Endothelial cell of umbilical vein (primary cell): ENCODE measurements at regions not wholly inside any gene's neighbourhood (a gene's known extent, or its start where the extent isn't known, plus 50 kb on each side); places are given as distances from the start of the nearest gene placed in this dataset.

ENCODE experiments used
- BruUV-seq: library from RNA; stranded (reverse); fragments of 400-500 nt; replicated peaks from 2 replicates; lab custom pipeline; 2021; lab: Mats Ljungman, UMichigan
- CTCF ChIA-PET: fragments of 300-600, 350-600 bp; sonication (Branson Sonifier 250); formaldehyde crosslinking; loops from one replicate; lab custom pipeline; 2021; ENCODE audit warnings: antibody characterized with exemption, inconsistent platforms; lab: Charles Lee
- POLR2A ChIA-PET: fragments of 300-600, 350-600 bp; sonication (Branson Sonifier 250); formaldehyde crosslinking; loops from one replicate; lab custom pipeline; 2021; ENCODE audit warnings: antibody characterized with exemption, inconsistent platforms; lab: Charles Lee
- DNase-seq: peaks from one replicate; pipeline ENCODE4 v3.0.0-alpha.2; 2011; ENCODE audit warnings: low read depth, low spot score
- FAIRE-seq: peaks from 2 replicates; lab custom pipeline; 2011; peaks lifted over from hg19 to GRCh38; lab: Jason Lieb, UNC
- H2AFZ ChIP-seq: 2 replicates; pipeline ENCODE4 v1.6.0; 2012; ENCODE audit warnings: low read depth, low read length, control low read depth, inconsistent platforms
- H3K27ac ChIP-seq: 2 replicates; pipeline ENCODE4 v1.5.1; 2011; ENCODE audit warnings: low read depth, mild to moderate bottlenecking, control low read depth, low read length, moderate library complexity; ENCODE audit not compliant: insufficient read depth
- H3K27me3 ChIP-seq, 2 experiments: 2 replicates each; pipeline versions ENCODE4 v1.6.0 to v1.6.1; 2011; ENCODE audit warnings: low read length in 2 of 2, mixed read lengths in 1 of 2; ENCODE audit not compliant: control insufficient read depth in 2 of 2, insufficient read depth in 2 of 2
- H3K36me3 ChIP-seq, 2 experiments: 2 replicates in 1 of 2; 3 replicates in 1 of 2; pipeline ENCODE4 v1.5.1; 2011; ENCODE audit warnings: low read length in 2 of 2, mild to moderate bottlenecking in 1 of 2, moderate library complexity in 1 of 2; ENCODE audit not compliant: control insufficient read depth in 2 of 2, insufficient read depth in 2 of 2; ENCODE audit errors: extremely low read depth in 1 of 2
- H3K4me1 ChIP-seq: 3 replicates; pipeline ENCODE4 v1.5.1; 2011; ENCODE audit warnings: mild to moderate bottlenecking, low read length; ENCODE audit not compliant: control insufficient read depth, insufficient read depth; ENCODE audit errors: extremely low read depth
- H3K4me2 ChIP-seq: 2 replicates; pipeline ENCODE4 v1.6.1; 2011; ENCODE audit warnings: low read length, control low read depth, mixed read lengths; ENCODE audit not compliant: insufficient read depth
- H3K4me3 ChIP-seq, 3 experiments: fragments of 200-600 bp in 1 of 3; sonication (generic), shearing (Covaris generic) in 1 of 3; replicated peaks in 1 of 3; 2 replicates each; pipeline ENCODE4 v1.5.1; 2011 to 2016; ENCODE audit warnings: control low read depth in 3 of 3, low read length in 3 of 3, mild to moderate bottlenecking in 2 of 3, inconsistent platforms in 1 of 3, low read depth in 1 of 3, moderate library complexity in 1 of 3; ENCODE audit not compliant: insufficient read depth in 1 of 3
- H3K79me2 ChIP-seq: 2 replicates; pipeline ENCODE4 v1.6.0; 2012; ENCODE audit warnings: low read length, inconsistent platforms; ENCODE audit not compliant: control insufficient read depth, insufficient read depth
- H3K9ac ChIP-seq: replicated peaks from 2 replicates; pipeline ENCODE3; 2011; ENCODE audit warnings: low read length, control low read depth; ENCODE audit not compliant: insufficient read depth; ENCODE audit errors: extremely low read depth
- H3K9me1 ChIP-seq: replicated peaks from 3 replicates; pipeline ENCODE4 v1.6.0; 2011; ENCODE audit warnings: mild to moderate bottlenecking, low read length; ENCODE audit not compliant: control insufficient read depth, insufficient read depth; ENCODE audit errors: extremely low read depth
- H3K9me3 ChIP-seq: replicated peaks from 2 replicates; pipeline ENCODE4 v1.5.1; 2012; ENCODE audit warnings: low read length, inconsistent platforms; ENCODE audit not compliant: control insufficient read depth, insufficient read depth
- H4K20me1 ChIP-seq: replicated peaks from 2 replicates; pipeline ENCODE3; 2011; ENCODE audit warnings: mild to moderate bottlenecking, low read length; ENCODE audit not compliant: control insufficient read depth, insufficient read depth; ENCODE audit errors: extremely low read depth
- CTCF ChIP-seq, 2 donors: IDR thresholded peaks; 1 replicate in 1 of 2; 2 replicates in 1 of 2; pipeline ENCODE4 v1.5.1; 2011; ENCODE audit warnings: low read length in 2 of 2, mild to moderate bottlenecking in 2 of 2, moderate library complexity in 2 of 2, control low read depth in 1 of 2, inconsistent platforms in 1 of 2, low read depth in 1 of 2; ENCODE audit not compliant: insufficient read depth in 1 of 2; ENCODE audit errors: extremely low read depth in 1 of 2
- EZH2 ChIP-seq: IDR thresholded peaks from 2 replicates; pipeline ENCODE4 v1.6.1; 2012; ENCODE audit warnings: borderline replicate concordance, low read depth, mild to moderate bottlenecking, moderate library complexity, low read length, inconsistent platforms; ENCODE audit not compliant: severe bottlenecking
- FOS ChIP-seq: IDR thresholded peaks from 2 replicates; pipeline ENCODE4 v1.6.1; 2011; ENCODE audit warnings: mild to moderate bottlenecking, low read length, moderate library complexity, borderline replicate concordance; ENCODE audit not compliant: insufficient read depth
- GATA2 ChIP-seq: IDR thresholded peaks from 2 replicates; pipeline ENCODE4 v1.7.0; 2011; ENCODE audit warnings: low read depth, mild to moderate bottlenecking, moderate library complexity, mixed read lengths, low read length; ENCODE audit not compliant: insufficient read length, insufficient read depth
- JUN ChIP-seq: IDR thresholded peaks from 2 replicates; pipeline ENCODE4 v1.6.1; 2011; ENCODE audit warnings: borderline replicate concordance, low read depth; ENCODE audit not compliant: insufficient read length, insufficient read depth
- MAX ChIP-seq: IDR thresholded peaks from 2 replicates; pipeline ENCODE4 v1.6.1; 2011; ENCODE audit not compliant: insufficient read depth, insufficient read length
- MYC ChIP-seq: IDR thresholded peaks from one replicate; pipeline ENCODE4 v1.6.1; 2011; ENCODE audit warnings: mild to moderate bottlenecking, low read depth, low read length
- POLR2A ChIP-seq: IDR thresholded peaks from 2 replicates; pipeline ENCODE4 v1.6.1; 2012; ENCODE audit warnings: low read depth, mild to moderate bottlenecking, control low read depth, low read length
- POLR2AphosphoS5 ChIP-seq: IDR thresholded peaks from 2 replicates; pipeline ENCODE4 v1.6.1; 2012; ENCODE audit warnings: low read depth, mild to moderate bottlenecking, control low read depth, low read length, moderate library complexity; ENCODE audit not compliant: insufficient read depth
- dilution Hi-C: fragments of 300-500 bp; cut with MboI; formaldehyde crosslinking; loops from one replicate; pipeline ENCODE4 v1.15.0; 2019; ENCODE audit warnings: low sequenced_read_pairs; ENCODE audit not compliant: extremely low pct_ligation_motif_present
- intact Hi-C: fragments of 100-400 bp; cut with micrococcal nuclease; formaldehyde crosslinking; loops from one replicate; pipeline ENCODE4 v1.10.0; 2022

GRCh38 chr13:105465251-105465650 lies 1070.2 kb downstream of the EFNB2 start:
- Histone ChIP-seq H3K27ac (no peak overlapping the region), H3K9me1 (no peaks in the 10 kb centered on the region), H2AFZ (no peak overlapping the region), H3K4me3 (no peak overlapping the region), H3K9me3 (no peaks in the 10 kb centered on the region), H4K20me1 (no peaks in the 10 kb centered on the region), H3K9ac (no peak overlapping the region), H3K4me1 (peaks cover 5% of the 10 kb centered on the region), H3K36me3 (no peaks in the 10 kb centered on the region), H3K27me3 (no peaks in the 10 kb centered on the region), H3K4me2 (no peak overlapping the region), H3K79me2 (no peaks in the 10 kb centered on the region)
- ChIA-PET CTCF (no interaction called here), POLR2A (no interaction called here)
- dilution Hi-C loops = no loop called here
- FAIRE-seq (no peak), DNase-seq (no peak)
- no TSS peak for BruUV-seq
- TF ChIP-seq POLR2A (no peak), EZH2 (no peak), POLR2AphosphoS5 (no peak), JUN (no peak), FOS (no peak), MYC (no peak), GATA2 (no peak), MAX (no peak), CTCF (IDR thresholded peaks at IDR 0.05; ENCODE audit: extremely low read depth in 1 of 2, insufficient read depth in 1 of 2, low read depth in 1 of 2, low read length in 2 of 2) (no peak)
- intact Hi-C loops = no loop called here
